OCI-LY3 (cell line): ENCODE measurements at regions not wholly inside any gene's neighbourhood (a gene's known extent, or its start where the extent isn't known, plus 50 kb on each side); places are given as distances from the start of the nearest gene placed in this dataset.

Experiments
- H2AFZ ChIP-seq: fragments of 200-600, 300-600 bp; shearing (Covaris generic); 2 replicates; pipeline ENCODE4 v1.6.0; 2014; ENCODE audit warnings: antibody characterized with exemption, low read depth, low read length
- H3K27ac ChIP-seq: fragments of 200-600, 300-600 bp; sonication (generic); 2 replicates; pipeline ENCODE4 v1.5.1; 2014; ENCODE audit warnings: mild to moderate bottlenecking, low read length, moderate library complexity, mixed read lengths
- H3K27me3 ChIP-seq: fragments of 200-600, 300-600 bp; sonication (generic); 2 replicates; pipeline ENCODE4 v1.6.1; 2014; ENCODE audit warnings: low read depth, low read length, mixed read lengths
- H3K36me3 ChIP-seq: fragments of 200-600, 300-600 bp; sonication (generic); replicated peaks from 2 replicates; pipeline ENCODE3; 2014; ENCODE audit warnings: low read depth, low read length, mixed read lengths
- H3K4me1 ChIP-seq: fragments of 300-600, 200-600 bp; sonication (generic); 2 replicates; pipeline ENCODE4 v1.6.1; 2014; ENCODE audit warnings: low read length, mixed read lengths
- H3K4me2 ChIP-seq: fragments of 200-600, 300-600 bp; sonication (generic); 2 replicates; pipeline ENCODE4 v1.6.1; 2014; ENCODE audit warnings: low read length, mixed read lengths
- H3K4me3 ChIP-seq: fragments of 300-600, 200-600 bp; sonication (generic); 2 replicates; pipeline ENCODE4 v1.5.1; 2014; ENCODE audit warnings: antibody characterized with exemption, mild to moderate bottlenecking, low read length, moderate library complexity
- H3K79me2 ChIP-seq: fragments of 300-600, 200-600 bp; shearing (Covaris generic); 2 replicates; pipeline ENCODE4 v1.6.1; 2014; ENCODE audit warnings: mild to moderate bottlenecking, low read length, mixed read lengths
- H3K9ac ChIP-seq: fragments of 300-600, 200-600 bp; shearing (Covaris generic); 2 replicates; pipeline ENCODE4 v1.6.0; 2014; ENCODE audit warnings: mild to moderate bottlenecking, low read length, moderate library complexity
- H3K9me3 ChIP-seq: fragments of 200-600, 300-600 bp; shearing (Covaris generic); 2 replicates; pipeline ENCODE4 v1.6.1; 2014; ENCODE audit warnings: low read length, mixed read lengths; ENCODE audit not compliant: insufficient read depth
- H4K20me1 ChIP-seq: fragments of 200-600, 300-600 bp; sonication (generic); 2 replicates; pipeline ENCODE4 v1.6.1; 2016; ENCODE audit warnings: low read length, mixed read lengths; ENCODE audit not compliant: insufficient read depth
- CTCF ChIP-seq: fragments of 200-600, 300-600 bp; sonication (generic); IDR thresholded peaks from 2 replicates; pipeline ENCODE4 v1.5.1; 2014; ENCODE audit warnings: antibody characterized with exemption, low read length, low read depth
- EZH2phosphoT487 ChIP-seq: fragments of 200-600 bp; shearing (Covaris generic); IDR thresholded peaks from 2 replicates; pipeline ENCODE4 v1.6.1; 2018; ENCODE audit warnings: antibody characterized with exemption, mixed run types, low read depth

DNA sequence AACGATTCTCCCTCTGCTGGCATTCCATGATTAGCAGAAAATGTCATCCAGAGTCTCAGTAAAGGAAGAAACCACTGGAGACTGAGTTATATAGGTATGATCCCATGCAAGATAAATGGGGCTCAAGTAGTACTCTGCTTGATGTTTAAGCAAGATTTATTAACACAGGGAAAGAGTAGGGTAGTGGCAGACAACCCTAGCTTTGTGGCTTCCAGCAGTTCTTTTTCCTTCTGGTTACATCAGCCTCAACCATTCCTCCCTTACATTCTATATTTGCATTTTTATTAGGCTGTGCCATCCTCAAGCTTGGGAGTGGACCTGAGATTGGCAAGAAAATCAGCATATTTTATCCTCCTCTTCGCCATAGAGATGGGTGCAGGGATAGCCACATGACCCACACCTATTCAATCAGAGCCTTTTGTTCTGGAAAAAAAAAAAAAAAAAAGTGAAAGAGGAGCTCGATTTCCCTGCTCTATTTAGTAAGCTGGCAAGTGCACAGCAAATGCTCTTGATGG, 402.1 kb downstream of the ZNF536 start:
- H3K4me2 ChIP-seq, result no peak overlapping the region
- H3K27me3 ChIP-seq, result no peaks in the 10 kb centered on the region
- H3K9me3 ChIP-seq, result no peaks in the 10 kb centered on the region
- TF ChIP-seq EZH2phosphoT487 (no peak), CTCF (no peak)
- no peaks in the 10 kb centered on the region for H3K79me2 ChIP-seq
- no peak overlapping the region for H2AFZ ChIP-seq
- H3K4me3 ChIP-seq, result no peak overlapping the region
- H3K4me1 ChIP-seq, result no peaks in the 10 kb centered on the region
- no peaks in the 10 kb centered on the region for H4K20me1 ChIP-seq
- no peak overlapping the region for H3K27ac ChIP-seq
- no peaks in the 10 kb centered on the region for H3K36me3 ChIP-seq
- H3K9ac ChIP-seq, result no peak overlapping the region

- no peak overlapping the region for H3K27ac ChIP-seq
- no peak overlapping the region for H3K4me3 ChIP-seq
- H3K9me3 ChIP-seq, result no peaks in the 10 kb centered on the region
- TF ChIP-seq EZH2phosphoT487 (no peak), CTCF (no peak)
- no peaks in the 10 kb centered on the region for H3K79me2 ChIP-seq
- no peak overlapping the region for H3K4me2 ChIP-seq
- no peak overlapping the region for H2AFZ ChIP-seq
- no peak overlapping the region for H3K9ac ChIP-seq
- no peaks in the 10 kb centered on the region for H3K4me1 ChIP-seq
- H3K36me3 ChIP-seq, result no peaks in the 10 kb centered on the region
- H3K27me3 ChIP-seq, result no peaks in the 10 kb centered on the region
- H4K20me1 ChIP-seq, result no peaks in the 10 kb centered on the region
Observed at GRCh38 chr19:30762651-30763050, 390.5 kb downstream of the ZNF536 start.

DNA sequence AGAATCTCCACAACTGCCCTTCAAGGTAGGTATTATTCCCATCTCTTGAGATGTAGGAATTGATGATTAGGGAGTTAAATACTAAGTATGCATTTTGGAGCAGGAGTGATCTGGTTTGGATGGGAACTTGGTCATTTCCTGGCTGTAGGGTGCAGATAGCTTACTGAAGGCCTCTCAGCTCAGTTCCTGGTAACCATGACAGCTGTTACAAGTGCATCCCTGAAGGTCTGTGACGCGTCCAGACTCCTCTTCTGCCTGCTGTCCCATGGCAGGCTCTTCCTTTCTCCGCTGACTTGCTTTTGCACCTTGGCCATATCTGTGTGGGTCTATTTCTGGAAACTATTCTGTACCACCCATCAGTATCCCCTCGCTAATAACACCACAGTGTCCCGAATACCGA, 387.8 kb downstream of the ZNF536 start:
- Histone ChIP-seq H3K4me1 (no peaks in the 10 kb centered on the region), H3K79me2 (no peaks in the 10 kb centered on the region), H3K4me2 (no peak overlapping the region), H4K20me1 (no peaks in the 10 kb centered on the region), H3K9me3 (no peaks in the 10 kb centered on the region), H3K36me3 (no peaks in the 10 kb centered on the region), H3K9ac (no peak overlapping the region), H2AFZ (no peak overlapping the region), H3K4me3 (no peak overlapping the region), H3K27me3 (no peaks in the 10 kb centered on the region), H3K27ac (no peak overlapping the region)
- no peak for TF ChIP-seq CTCF
- no peak for TF ChIP-seq EZH2phosphoT487

- no peaks in the 10 kb centered on the region for H3K27me3 ChIP-seq
- H3K4me2 ChIP-seq, result no peak overlapping the region
- no peak overlapping the region for H2AFZ ChIP-seq
- no peak overlapping the region for H3K27ac ChIP-seq
- H3K36me3 ChIP-seq, result no peaks in the 10 kb centered on the region
- no peaks in the 10 kb centered on the region for H4K20me1 ChIP-seq
- H3K4me1 ChIP-seq, result no peaks in the 10 kb centered on the region
- H3K9me3 ChIP-seq, result no peaks in the 10 kb centered on the region
- H3K9ac ChIP-seq, result no peak overlapping the region
- H3K79me2 ChIP-seq, result no peaks in the 10 kb centered on the region
- H3K4me3 ChIP-seq, result no peak overlapping the region
- TF ChIP-seq EZH2phosphoT487, result no peak
- no peak for TF ChIP-seq CTCF
Observed at GRCh38 chr19:30757837-30758617, 385.8 kb downstream of the ZNF536 start.
